Muscle layer of duodenum (tissue), 2 donors: ENCODE measurements at regions not wholly inside any gene's neighbourhood (a gene's known extent, or its start where the extent isn't known, plus 50 kb on each side); places are given as distances from the start of the nearest gene placed in this dataset.
"Not testable (repeated sequence)": the region's sequence is repeated elsewhere in the genome, so short reads cannot be mapped to it uniquely, and the experiment has no call there.

Experiments used
- H3K27ac ChIP-seq: one replicate; pipeline ENCODE4 v1.7.0; 2013; ENCODE audit warnings: mild to moderate bottlenecking, low read length
- H3K27me3 ChIP-seq: one replicate; pipeline ENCODE4 v1.7.0; 2013; ENCODE audit warnings: low read depth, mild to moderate bottlenecking, control low read depth, low read length
- H3K36me3 ChIP-seq, 2 donors: one replicate each; pipeline ENCODE4 v1.7.0; 2013; ENCODE audit warnings: low read length in 2 of 2, control low read depth in 1 of 2, mild to moderate bottlenecking in 1 of 2; ENCODE audit not compliant: insufficient read depth in 2 of 2, control insufficient read depth in 1 of 2
- H3K4me1 ChIP-seq, 2 donors: one replicate each; pipeline ENCODE4 v1.7.0; 2013; ENCODE audit warnings: low read length in 2 of 2, mild to moderate bottlenecking in 2 of 2, control low read depth in 1 of 2, moderate library complexity in 1 of 2; ENCODE audit not compliant: insufficient read depth in 2 of 2, control insufficient read depth in 1 of 2
- H3K4me3 ChIP-seq, 2 donors: one replicate each; pipeline ENCODE4 v1.7.0; 2013; ENCODE audit warnings: low read length in 2 of 2, low read depth in 1 of 2, mild to moderate bottlenecking in 1 of 2
- H3K9me3 ChIP-seq, 2 donors: one replicate each; pipeline ENCODE4 v1.7.0; 2013; ENCODE audit warnings: low read length in 2 of 2, control low read depth in 1 of 2, mild to moderate bottlenecking in 1 of 2; ENCODE audit not compliant: control insufficient read depth in 1 of 2
- donor health status: healthy.

- no peaks in the 10 kb centered on the region for H3K36me3 ChIP-seq
- H3K4me1 ChIP-seq, result no peaks in the 10 kb centered on the region
- no peaks in the 10 kb centered on the region for H3K27me3 ChIP-seq
- H3K9me3 ChIP-seq, result no peaks in the 10 kb centered on the region
- H3K4me3 ChIP-seq, result no peak overlapping the region
- H3K27ac ChIP-seq, result no peak overlapping the region
Observed at GRCh38 chr14:21860172-21860571, 186.6 kb upstream of the OR4E1 start.

DNA sequence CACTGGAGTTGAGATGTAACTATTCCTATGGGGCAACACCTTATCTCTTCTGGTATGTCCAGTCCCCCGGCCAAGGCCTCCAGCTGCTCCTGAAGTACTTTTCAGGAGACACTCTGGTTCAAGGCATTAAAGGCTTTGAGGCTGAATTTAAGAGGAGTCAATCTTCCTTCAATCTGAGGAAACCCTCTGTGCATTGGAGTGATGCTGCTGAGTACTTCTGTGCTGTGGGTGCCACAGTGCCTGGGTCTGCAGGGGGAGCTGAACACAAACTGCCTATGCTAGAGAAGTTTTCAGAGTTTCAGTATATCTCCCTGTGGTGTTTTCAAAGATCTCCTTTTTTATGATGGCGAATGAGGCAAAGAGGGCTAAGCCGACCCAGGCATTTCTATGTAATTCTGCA, 179.2 kb upstream of the OR4E1 start:
- H3K36me3 ChIP-seq, result no peaks in the 10 kb centered on the region
- H3K27me3 ChIP-seq, result no peaks in the 10 kb centered on the region
- no peak overlapping the region for H3K4me3 ChIP-seq
- H3K9me3 ChIP-seq, result no peaks in the 10 kb centered on the region
- no peak overlapping the region for H3K27ac ChIP-seq
- H3K4me1 ChIP-seq, result no peaks in the 10 kb centered on the region

- H3K27ac ChIP-seq, result no peak overlapping the region
- no peaks in the 10 kb centered on the region for H3K27me3 ChIP-seq
- H3K4me1 ChIP-seq, result no peaks in the 10 kb centered on the region
Observed at GRCh38 chr14:21852061-21852664, 178.5 kb upstream of the OR4E1 start.

DNA sequence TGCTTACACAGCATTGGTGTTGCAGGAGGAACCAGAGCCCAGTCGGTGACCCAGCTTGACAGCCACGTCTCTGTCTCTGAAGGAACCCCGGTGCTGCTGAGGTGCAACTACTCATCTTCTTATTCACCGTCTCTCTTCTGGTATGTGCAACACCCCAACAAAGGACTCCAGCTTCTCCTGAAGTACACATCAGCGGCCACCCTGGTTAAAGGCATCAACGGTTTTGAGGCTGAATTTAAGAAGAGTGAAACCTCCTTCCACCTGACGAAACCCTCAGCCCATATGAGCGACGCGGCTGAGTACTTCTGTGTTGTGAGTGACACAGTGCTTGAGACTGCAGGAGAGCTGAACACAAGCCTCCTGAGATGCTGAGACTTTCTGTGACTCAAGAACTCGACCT, 173.3 kb upstream of the OR4E1 start:
- H3K9me3 ChIP-seq, H3K36me3 ChIP-seq, H3K27ac ChIP-seq, H3K4me1 ChIP-seq, H3K27me3 ChIP-seq, H3K4me3 ChIP-seq: not testable (repeated sequence)

More at GRCh38 chr14:21852061-21852664, 178.5 kb upstream of the OR4E1 start:
- Histone ChIP-seq H3K9me3 (no peaks in the 10 kb centered on the region), H3K36me3 (no peaks in the 10 kb centered on the region), H3K4me3 (no peak overlapping the region)

GRCh38 chr14:21846227-21846885, 172.7 kb upstream of the OR4E1 start:
- H3K9me3 ChIP-seq, result no peaks in the 10 kb centered on the region
- no peak overlapping the region for H3K27ac ChIP-seq
- no peaks in the 10 kb centered on the region for H3K36me3 ChIP-seq
- H3K27me3 ChIP-seq, result no peaks in the 10 kb centered on the region
- H3K4me3 ChIP-seq, result no peak overlapping the region
- H3K4me1 ChIP-seq, result no peaks in the 10 kb centered on the region

DNA sequence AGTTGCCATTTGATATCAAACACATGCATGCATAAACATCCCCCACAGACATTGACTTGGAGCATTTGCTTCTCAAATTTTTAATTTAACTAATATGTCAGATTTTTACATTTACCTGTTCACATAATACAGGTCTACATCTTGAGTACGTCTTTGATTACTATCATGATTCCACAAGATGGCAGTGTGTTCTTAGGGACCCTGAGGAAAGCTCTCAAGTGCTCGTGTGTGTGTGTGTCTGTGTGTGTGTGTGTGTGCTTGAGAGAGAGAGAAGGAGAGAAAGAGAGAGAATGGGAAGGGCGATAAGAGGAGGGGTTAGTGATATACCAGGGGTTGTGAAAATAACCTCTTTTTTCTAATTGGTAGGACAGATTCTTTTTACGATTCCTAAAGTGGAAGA, 167.1 kb upstream of the OR4E1 start:
- Histone ChIP-seq H3K27me3 (no peaks in the 10 kb centered on the region), H3K9me3 (no peaks in the 10 kb centered on the region), H3K36me3 (no peaks in the 10 kb centered on the region), H3K4me3 (no peak overlapping the region), H3K27ac (no peak overlapping the region), H3K4me1 (no peaks in the 10 kb centered on the region)

DNA sequence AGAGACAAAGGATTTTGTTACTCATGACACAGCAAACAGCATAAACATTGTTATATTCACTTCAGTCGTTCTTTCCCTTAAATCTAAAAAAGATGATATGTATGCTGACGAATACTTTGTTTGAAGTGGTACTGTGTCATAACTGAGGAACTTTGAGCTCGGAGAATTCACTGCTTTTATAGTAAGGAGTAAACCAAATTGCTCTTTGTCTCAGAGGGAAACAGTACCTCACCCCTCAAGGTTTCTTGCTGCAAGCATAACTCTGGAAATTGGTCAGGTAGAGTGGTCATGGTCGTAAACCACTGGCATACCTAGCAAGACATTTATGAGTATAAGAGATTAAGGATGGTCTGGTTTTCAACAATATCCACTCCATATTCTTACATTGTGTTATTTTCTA, 160.2 kb upstream of the OR4E1 start:
- Histone ChIP-seq H3K27me3 (no peaks in the 10 kb centered on the region), H3K9me3 (peaks cover 0 to 8% of the 10 kb centered on the region in 2 donors), H3K36me3 (no peaks in the 10 kb centered on the region)

GRCh38 chr14:21825845-21826244, 152.2 kb upstream of the OR4E1 start:
- H3K4me1 ChIP-seq, result no peaks in the 10 kb centered on the region
- no peaks in the 10 kb centered on the region for H3K36me3 ChIP-seq
- H3K4me3 ChIP-seq, result no peak overlapping the region
- H3K27me3 ChIP-seq, result no peaks in the 10 kb centered on the region
- H3K9me3 ChIP-seq, result no peaks in the 10 kb centered on the region
- H3K27ac ChIP-seq, result no peak overlapping the region

More for the DNA sequence above, 160.2 kb upstream of the OR4E1 start:
- no peak overlapping the region for H3K4me3 ChIP-seq
- H3K27ac ChIP-seq, result no peak overlapping the region
- no peaks in the 10 kb centered on the region for H3K4me1 ChIP-seq

- Histone ChIP-seq H3K27ac (no peak overlapping the region), H3K9me3 (no peaks in the 10 kb centered on the region)
Observed at GRCh38 chr14:21825149-21825743, 151.6 kb upstream of the OR4E1 start.

GRCh38 chr14:21822109-21822508, 148.5 kb upstream of the OR4E1 start:
- H3K4me1 ChIP-seq, result no peaks in the 10 kb centered on the region
- no peak overlapping the region for H3K4me3 ChIP-seq
- H3K27ac ChIP-seq, result no peak overlapping the region
- H3K36me3 ChIP-seq, result no peaks in the 10 kb centered on the region
- H3K9me3 ChIP-seq, result peaks cover 0 to 4% of the 10 kb centered on the region in 2 donors
- H3K27me3 ChIP-seq, result no peaks in the 10 kb centered on the region

More at GRCh38 chr14:21825149-21825743, 151.6 kb upstream of the OR4E1 start:
- no peaks in the 10 kb centered on the region for H3K4me1 ChIP-seq
- H3K36me3 ChIP-seq, result no peaks in the 10 kb centered on the region
- H3K27me3 ChIP-seq, result no peaks in the 10 kb centered on the region
- no peak overlapping the region for H3K4me3 ChIP-seq

DNA sequence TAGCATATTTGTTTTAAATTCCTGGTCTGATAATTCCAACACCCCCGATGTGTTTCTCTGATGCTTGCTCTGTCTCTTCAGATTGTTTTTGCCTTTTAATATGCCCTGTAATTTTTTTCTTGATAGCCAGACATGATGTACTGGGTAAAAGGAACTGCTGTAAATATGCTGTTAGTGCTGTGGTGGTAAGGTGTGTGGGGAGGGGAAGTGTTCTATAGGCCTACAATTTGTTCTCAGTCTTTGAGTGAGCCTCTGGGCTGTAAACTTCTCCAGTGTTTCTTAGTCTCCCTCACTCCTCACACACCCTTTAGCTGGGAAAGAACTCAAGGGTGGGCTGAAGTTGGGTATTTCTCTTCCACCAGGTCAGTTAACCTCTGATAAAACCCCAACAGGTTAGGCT, 147.0 kb upstream of the OR4E1 start:
- Histone ChIP-seq H3K4me1 (no peaks in the 10 kb centered on the region), H3K36me3 (no peaks in the 10 kb centered on the region), H3K27ac (no peak overlapping the region), H3K9me3 (peaks cover 0 to 14% of the 10 kb centered on the region in 2 donors), H3K27me3 (no peaks in the 10 kb centered on the region), H3K4me3 (no peak overlapping the region)
